ENCODE measurements at regions not wholly inside any gene's neighbourhood (a gene's known extent, or its start where the extent isn't known, plus 50 kb on each side); places are given as distances from the start of the nearest gene placed in this dataset.

- DNase-seq (ENCODE audit: low spot score): no peak
Measured at GRCh38 chr4:84441758-84442377, 57.2 kb downstream of the NKX6-1 start.

GRCh38 chr4:84439996-84440395 lies 59.1 kb downstream of the NKX6-1 start:
- DNase-seq (ENCODE audit: low spot score): no peak

GRCh38 chr4:84436812-84437211 lies 62.3 kb downstream of the NKX6-1 start:
- DNase-seq (ENCODE audit: low spot score): no peak

GRCh38 chr4:84434344-84434743 lies 64.7 kb downstream of the NKX6-1 start:
- no peak for DNase-seq (ENCODE audit: low spot score)

GRCh38 chr4:84433633-84434222 lies 65.4 kb downstream of the NKX6-1 start:
- DNase-seq (ENCODE audit: low spot score): no peak

GRCh38 chr4:84432713-84433112 lies 66.4 kb downstream of the NKX6-1 start:
- DNase-seq (ENCODE audit: low spot score): no peak

- no peak for DNase-seq (ENCODE audit: low spot score)
Measured at GRCh38 chr4:84420608-84421007, 78.5 kb downstream of the NKX6-1 start.

GRCh38 chr4:84419201-84419600 lies 79.9 kb downstream of the NKX6-1 start:
- DNase-seq (ENCODE audit: low spot score): no peak

- DNase-seq (ENCODE audit: low spot score): no peak
Measured at GRCh38 chr4:84417997-84418709, 80.9 kb downstream of the NKX6-1 start.

GRCh38 chr4:84413976-84414375 lies 85.1 kb downstream of the NKX6-1 start:
- DNase-seq (ENCODE audit: low spot score): no peak

- no peak for DNase-seq (ENCODE audit: low spot score)
Measured at GRCh38 chr4:84413480-84413879, 85.6 kb downstream of the NKX6-1 start.

GRCh38 chr4:84412062-84412461 lies 87.0 kb downstream of the NKX6-1 start:
- no peak for DNase-seq (ENCODE audit: low spot score)

- DNase-seq (ENCODE audit: low spot score): no peak
Measured at GRCh38 chr4:84407554-84408407, 91.3 kb downstream of the NKX6-1 start.

GRCh38 chr4:84403656-84404055 lies 95.4 kb downstream of the NKX6-1 start:
- no peak for DNase-seq (ENCODE audit: low spot score)

GRCh38 chr4:84401701-84402306 lies 97.3 kb downstream of the NKX6-1 start:
- DNase-seq (ENCODE audit: low spot score): no peak

GRCh38 chr4:84394386-84394785 lies 104.7 kb downstream of the NKX6-1 start:
- no peak for DNase-seq (ENCODE audit: low spot score)

- no peak for DNase-seq (ENCODE audit: low spot score)
Measured at GRCh38 chr4:84392951-84393590, 106.0 kb downstream of the NKX6-1 start.

- no peak for DNase-seq (ENCODE audit: low spot score)
Measured at GRCh38 chr4:84389406-84389805, 109.7 kb downstream of the NKX6-1 start.

GRCh38 chr4:84385203-84385602 lies 113.9 kb downstream of the NKX6-1 start:
- no peak for DNase-seq (ENCODE audit: low spot score)

- DNase-seq (ENCODE audit: low spot score): no peak
Measured at GRCh38 chr4:84384801-84385200, 114.3 kb downstream of the NKX6-1 start.

GRCh38 chr4:84381759-84382158 lies 117.3 kb downstream of the NKX6-1 start:
- no peak for DNase-seq (ENCODE audit: low spot score)
